Gastroesophageal sphincter (tissue), 3 donors: ENCODE measurements at regions not wholly inside any gene's neighbourhood (a gene's known extent, or its start where the extent isn't known, plus 50 kb on each side); places are given as distances from the start of the nearest gene placed in this dataset.

Source experiments
- EP300 ChIP-seq: sonication (generic); formaldehyde crosslinking; IDR thresholded peaks from one replicate; pipeline ENCODE4 v1.6.1; 2017; ENCODE audit warnings: antibody characterized with exemption, mild to moderate bottlenecking
- POLR2A ChIP-seq, 2 donors: fragments of 450-650 bp; IDR thresholded peaks; one replicate each; pipeline ENCODE4 v1.6.1; 2017; ENCODE audit warnings: antibody characterized with exemption in 2 of 2, mild to moderate bottlenecking in 2 of 2, moderate library complexity in 1 of 2
- POLR2AphosphoS5 ChIP-seq: sonication (generic); formaldehyde crosslinking; IDR thresholded peaks from one replicate; pipeline ENCODE4 v1.6.1; 2017; ENCODE audit warnings: antibody characterized with exemption
- TF ChIP-seq, protein P1 (sequence below), 4 experiments: fragments of 200-600 bp in 2 of 4; fragments of 450-650 bp in 2 of 4; sonication (generic) in 1 of 4; IDR thresholded peaks; one replicate each; pipeline ENCODE4 v1.5.1; 2017 to 2019; ENCODE audit warnings: antibody characterized with exemption in 4 of 4, mild to moderate bottlenecking in 2 of 4, moderate library complexity in 2 of 4

DNA sequence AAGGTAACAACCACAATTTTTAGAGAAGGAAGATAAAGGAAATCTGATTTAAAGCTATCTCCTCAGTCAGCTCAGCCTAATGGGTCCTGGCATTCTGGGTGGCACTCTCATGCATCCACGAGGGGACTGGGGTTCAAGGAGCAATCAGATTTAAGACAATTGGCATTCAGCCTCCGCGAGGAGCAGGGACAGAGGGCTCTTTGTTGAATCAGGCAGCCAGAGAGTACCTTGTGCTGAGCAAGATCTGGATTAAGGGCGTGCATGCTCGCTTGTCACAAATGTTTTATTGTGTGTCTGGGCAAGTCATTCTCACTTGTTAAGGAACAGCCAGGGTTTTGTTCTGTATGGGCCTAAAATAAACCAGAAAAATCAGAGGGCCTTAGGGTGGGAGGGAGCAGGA lies 475.3 kb upstream of the NRSN1 start:
- TF ChIP-seq, protein P1, sequence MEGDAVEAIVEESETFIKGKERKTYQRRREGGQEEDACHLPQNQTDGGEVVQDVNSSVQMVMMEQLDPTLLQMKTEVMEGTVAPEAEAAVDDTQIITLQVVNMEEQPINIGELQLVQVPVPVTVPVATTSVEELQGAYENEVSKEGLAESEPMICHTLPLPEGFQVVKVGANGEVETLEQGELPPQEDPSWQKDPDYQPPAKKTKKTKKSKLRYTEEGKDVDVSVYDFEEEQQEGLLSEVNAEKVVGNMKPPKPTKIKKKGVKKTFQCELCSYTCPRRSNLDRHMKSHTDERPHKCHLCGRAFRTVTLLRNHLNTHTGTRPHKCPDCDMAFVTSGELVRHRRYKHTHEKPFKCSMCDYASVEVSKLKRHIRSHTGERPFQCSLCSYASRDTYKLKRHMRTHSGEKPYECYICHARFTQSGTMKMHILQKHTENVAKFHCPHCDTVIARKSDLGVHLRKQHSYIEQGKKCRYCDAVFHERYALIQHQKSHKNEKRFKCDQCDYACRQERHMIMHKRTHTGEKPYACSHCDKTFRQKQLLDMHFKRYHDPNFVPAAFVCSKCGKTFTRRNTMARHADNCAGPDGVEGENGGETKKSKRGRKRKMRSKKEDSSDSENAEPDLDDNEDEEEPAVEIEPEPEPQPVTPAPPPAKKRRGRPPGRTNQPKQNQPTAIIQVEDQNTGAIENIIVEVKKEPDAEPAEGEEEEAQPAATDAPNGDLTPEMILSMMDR (IDR thresholded peaks at IDR 0.05) = no peak
- no peak for TF ChIP-seq POLR2AphosphoS5
- TF ChIP-seq EP300 = no peak
- no peak for TF ChIP-seq POLR2A (IDR thresholded peaks at IDR 0.05)
